IPS-20b (cell line): ENCODE measurements at regions not wholly inside any gene's neighbourhood (a gene's known extent, or its start where the extent isn't known, plus 50 kb on each side); places are given as distances from the start of the nearest gene placed in this dataset.
"Not testable (repeated sequence)": the region's sequence is repeated elsewhere in the genome, so short reads cannot be mapped to it uniquely, and the experiment has no call there.

Experiments used
- H3K27ac ChIP-seq: one replicate; pipeline ENCODE4 v1.5.1; 2013; ENCODE audit warnings: low read length
- H3K27me3 ChIP-seq: 2 replicates; pipeline ENCODE4 v1.6.1; 2013; ENCODE audit warnings: mild to moderate bottlenecking, low read length, inconsistent platforms; ENCODE audit not compliant: insufficient read depth
- H3K36me3 ChIP-seq: 2 replicates; pipeline ENCODE4 v1.6.1; 2013; ENCODE audit warnings: low read depth, mild to moderate bottlenecking, inconsistent platforms, low read length, moderate library complexity; ENCODE audit not compliant: insufficient read depth
- H3K4me1 ChIP-seq: 2 replicates; pipeline ENCODE4 v1.6.1; 2013; ENCODE audit warnings: mild to moderate bottlenecking, control low read depth, inconsistent platforms, low read length, moderate library complexity; ENCODE audit not compliant: insufficient read depth
- H3K4me3 ChIP-seq: 2 replicates; pipeline ENCODE4 v1.5.1; 2013; ENCODE audit warnings: mild to moderate bottlenecking, low read length, inconsistent platforms
- H3K9ac ChIP-seq: 2 replicates; pipeline ENCODE4 v1.6.1; 2013; ENCODE audit warnings: low read depth, mild to moderate bottlenecking, inconsistent platforms, low read length, moderate library complexity
- H3K9me3 ChIP-seq: 2 replicates; pipeline ENCODE4 v1.6.1; 2013; ENCODE audit warnings: mild to moderate bottlenecking, low read depth, low read length, inconsistent platforms; ENCODE audit not compliant: insufficient read depth

- Histone ChIP-seq H3K9me3 (no peaks in the 10 kb centered on the region), H3K4me1 (peaks cover 4% of the 10 kb centered on the region; the same call in 1 of the 2 replicates), H3K27me3 (peaks cover 33% of the 10 kb centered on the region), H3K36me3 (no peaks in the 10 kb centered on the region), H3K9ac (no peak overlapping the region), H3K4me3 (no peak overlapping the region), H3K27ac (no peak overlapping the region)
Measured at GRCh38 chr22:22959147-22959827, 71.7 kb downstream of the IGLL5 start.

- no peaks in the 10 kb centered on the region; the same call in 1 of the 2 replicates for H3K9me3 ChIP-seq
- H3K4me3 ChIP-seq: no peak overlapping the region
- no peak overlapping the region for H3K27ac ChIP-seq
- peaks cover 33% of the 10 kb centered on the region for H3K27me3 ChIP-seq
- H3K36me3 ChIP-seq: no peaks in the 10 kb centered on the region
- H3K9ac ChIP-seq: no peak overlapping the region
- peaks cover 4% of the 10 kb centered on the region; the same call in 1 of the 2 replicates for H3K4me1 ChIP-seq
Measured at GRCh38 chr22:22960307-22960706, 72.7 kb downstream of the IGLL5 start.

DNA sequence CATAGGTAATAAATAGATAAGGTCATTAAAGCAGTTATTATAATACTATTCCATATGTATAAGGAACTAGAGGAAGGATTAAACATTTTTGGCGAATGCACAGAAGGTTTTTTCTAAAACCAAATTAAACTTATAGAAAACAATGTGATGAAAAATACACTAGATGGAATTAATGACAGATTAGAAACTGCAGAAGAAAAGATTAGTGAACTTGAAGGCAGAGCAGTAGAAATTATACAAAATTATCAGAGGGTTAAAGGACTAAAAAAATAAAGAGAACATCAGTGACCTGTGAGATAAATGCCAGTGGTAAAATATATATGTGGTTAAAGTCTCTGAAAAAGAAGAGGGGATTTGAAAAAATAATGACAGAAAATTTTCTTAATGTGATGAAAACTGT lies 74.0 kb downstream of the IGLL5 start:
- peaks cover 4% of the 10 kb centered on the region; the same call in 1 of the 2 replicates for H3K4me1 ChIP-seq
- peaks cover 31% of the 10 kb centered on the region for H3K27me3 ChIP-seq
- H3K9ac ChIP-seq: no peak overlapping the region
- H3K27ac ChIP-seq: no peak overlapping the region
- no peaks in the 10 kb centered on the region for H3K36me3 ChIP-seq
- H3K4me3 ChIP-seq: no peak overlapping the region
- H3K9me3 ChIP-seq: no peaks in the 10 kb centered on the region; the same call in 1 of the 2 replicates

GRCh38 chr22:22968366-22968765 lies 80.8 kb downstream of the IGLL5 start:
- H3K27ac ChIP-seq: no peak overlapping the region
- no peaks in the 10 kb centered on the region for H3K4me1 ChIP-seq

GRCh38 chr22:22972605-22973004 lies 85.0 kb downstream of the IGLL5 start:
- not testable (repeated sequence) for H3K36me3 ChIP-seq, H3K4me3 ChIP-seq, H3K9me3 ChIP-seq, H3K27ac ChIP-seq, H3K9ac ChIP-seq, H3K4me1 ChIP-seq
- peaks cover 23% of the 10 kb centered on the region for H3K27me3 ChIP-seq

More at GRCh38 chr22:22968366-22968765, 80.8 kb downstream of the IGLL5 start:
- H3K9ac ChIP-seq: no peak overlapping the region
- no peaks in the 10 kb centered on the region for H3K36me3 ChIP-seq
- peaks cover 14% of the 10 kb centered on the region; the same call in 1 of the 2 replicates for H3K27me3 ChIP-seq
- no peak overlapping the region for H3K4me3 ChIP-seq
- H3K9me3 ChIP-seq: no peaks in the 10 kb centered on the region; the same call in 1 of the 2 replicates

- H3K36me3 ChIP-seq: no peaks in the 10 kb centered on the region
- H3K27me3 ChIP-seq: peaks cover 20% of the 10 kb centered on the region
- no peaks in the 10 kb centered on the region for H3K4me1 ChIP-seq
- no peak overlapping the region for H3K27ac ChIP-seq
- no peak overlapping the region for H3K4me3 ChIP-seq
- 0 out of 2 replicates have a peak, but pooled peaks cover under 1% of the 10 kb centered on the region for H3K9me3 ChIP-seq
- no peak overlapping the region for H3K9ac ChIP-seq
Measured at GRCh38 chr22:22973336-22973735, 85.7 kb downstream of the IGLL5 start.

GRCh38 chr22:22974156-22974555 lies 86.5 kb downstream of the IGLL5 start:
- Histone ChIP-seq H3K4me1 (no peaks in the 10 kb centered on the region), H3K27ac (no peak overlapping the region), H3K4me3 (no peak overlapping the region), H3K9ac (no peak overlapping the region), H3K27me3 (peaks cover 18% of the 10 kb centered on the region), H3K36me3 (no peaks in the 10 kb centered on the region), H3K9me3 (peaks cover 7% of the 10 kb centered on the region; the same call in 1 of the 2 replicates)

DNA sequence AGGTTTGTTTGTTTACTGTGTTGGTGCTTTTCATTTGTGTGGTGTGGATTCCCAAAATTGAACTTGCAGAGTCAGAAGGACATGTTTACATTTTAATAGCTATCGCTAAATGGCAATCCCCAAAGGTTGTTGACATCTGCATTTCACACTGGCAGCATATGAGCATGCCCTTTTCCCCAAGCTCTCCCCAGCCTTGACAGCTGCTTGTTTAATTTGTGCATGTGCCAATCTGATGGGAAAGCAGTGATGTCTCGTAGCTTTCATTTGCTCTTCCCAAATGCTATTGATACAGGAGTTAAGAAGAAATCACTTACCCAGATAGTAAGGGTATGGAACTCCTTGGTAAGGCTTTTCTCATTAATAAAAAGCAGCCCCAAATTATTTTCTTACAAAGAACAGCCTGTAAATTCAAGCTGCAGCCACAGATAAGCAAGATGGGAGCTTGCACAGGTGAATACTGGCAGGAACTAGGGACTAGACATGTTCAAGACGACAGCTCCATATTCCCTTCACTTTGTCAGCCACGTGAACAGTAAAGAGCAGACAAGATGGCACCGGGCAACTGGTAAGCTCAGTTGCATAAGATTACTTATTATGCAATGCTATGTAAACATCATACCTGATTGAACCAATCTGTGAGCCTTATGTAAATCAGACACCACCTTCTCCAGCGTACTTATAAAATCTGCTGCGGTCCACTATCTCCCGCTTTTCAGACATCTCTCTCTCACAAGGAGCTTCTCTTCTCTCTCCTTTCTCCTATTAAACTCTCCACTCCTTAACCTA lies 87.4 kb downstream of the IGLL5 start:
- Histone ChIP-seq H3K4me1 (no peaks in the 10 kb centered on the region), H3K4me3 (no peak overlapping the region), H3K9me3 (peaks cover 13% of the 10 kb centered on the region; the same call in 1 of the 2 replicates), H3K27ac (no peak overlapping the region), H3K27me3 (peaks cover 18% of the 10 kb centered on the region), H3K36me3 (no peaks in the 10 kb centered on the region), H3K9ac (no peak overlapping the region)

- Histone ChIP-seq H3K4me3 (no peak overlapping the region), H3K4me1 (no peaks in the 10 kb centered on the region), H3K27ac (no peak overlapping the region), H3K9me3 (peaks cover 24% of the 10 kb centered on the region; the same call in 1 of the 2 replicates), H3K27me3 (peaks cover 18% of the 10 kb centered on the region), H3K36me3 (no peaks in the 10 kb centered on the region), H3K9ac (no peak overlapping the region)
Measured at GRCh38 chr22:22976033-22976922, 88.7 kb downstream of the IGLL5 start.

- Histone ChIP-seq H3K4me1 (no peaks in the 10 kb centered on the region), H3K9ac (no peak overlapping the region), H3K9me3 (peaks cover 35% of the 10 kb centered on the region), H3K27ac (no peak overlapping the region), H3K27me3 (peaks cover 18% of the 10 kb centered on the region), H3K4me3 (no peak overlapping the region), H3K36me3 (no peaks in the 10 kb centered on the region)
Measured at GRCh38 chr22:22977479-22978200, 90.0 kb downstream of the IGLL5 start.

GRCh38 chr22:22978637-22979036 lies 91.0 kb downstream of the IGLL5 start:
- Histone ChIP-seq H3K9me3 (peaks cover 40% of the 10 kb centered on the region), H3K4me1 (no peaks in the 10 kb centered on the region), H3K27me3 (peaks cover 18% of the 10 kb centered on the region), H3K36me3 (no peaks in the 10 kb centered on the region), H3K4me3 (no peak overlapping the region), H3K27ac (no peak overlapping the region), H3K9ac (no peak overlapping the region)
